IMR-90 (cell line): ENCODE measurements at regions not wholly inside any gene's neighbourhood (a gene's known extent, or its start where the extent isn't known, plus 50 kb on each side); places are given as distances from the start of the nearest gene placed in this dataset.

Source experiments
- ATAC-seq: fragments of 200-7000 bp; cut with Tn5 transposase; 2 replicates; pipeline ENCODE4 v1.9.1; 2020; ENCODE audit warnings: low read depth, mild to moderate bottlenecking, moderate library complexity
- BruUV-seq: library from RNA; stranded (reverse); fragments of 400-500 nt; replicated peaks from 2 replicates; lab custom pipeline; 2021; lab: Mats Ljungman, UMichigan
- CTCF ChIA-PET: fragments of 300-600 bp; formaldehyde crosslinking; extraction: SDS; loops from one replicate; lab custom pipeline; 2021; ENCODE audit warnings: antibody characterized with exemption; lab: Yijun Ruan, JAX
- POLR2A ChIA-PET: fragments of 300-600 bp; sonication (Branson Sonifier 250); formaldehyde crosslinking; loops from one replicate; lab custom pipeline; 2022; ENCODE audit warnings: antibody characterized with exemption; ENCODE audit not compliant: unreplicated experiment; lab: Charles Lee
- DNase-seq: peaks from one replicate; pipeline ENCODE4 v3.0.0; 2013
- H2AFZ ChIP-seq: replicated peaks from 2 replicates; pipeline ENCODE3; 2013; ENCODE audit warnings: low read length, mild to moderate bottlenecking; ENCODE audit not compliant: poor library complexity
- H2AK5ac ChIP-seq: 2 replicates; pipeline ENCODE4 v1.6.1; 2013; ENCODE audit warnings: low read depth, low read length, inconsistent platforms
- H2AK9ac ChIP-seq: replicated peaks from 2 replicates; pipeline ENCODE3; 2013; ENCODE audit warnings: mild to moderate bottlenecking, low read depth, low read length, moderate library complexity; ENCODE audit not compliant: poor library complexity
- H2BK120ac ChIP-seq: 2 replicates; pipeline ENCODE4 v1.6.1; 2013; ENCODE audit warnings: low read depth, low read length, inconsistent platforms
- H2BK15ac ChIP-seq: 3 replicates; pipeline ENCODE4 v1.6.1; 2013; ENCODE audit warnings: low read depth, low read length, inconsistent platforms
- H2BK20ac ChIP-seq: 2 replicates; pipeline ENCODE4 v1.6.1; 2013; ENCODE audit warnings: low read depth, mild to moderate bottlenecking, inconsistent platforms, low read length, moderate library complexity
- H2BK5ac ChIP-seq: 2 replicates; pipeline ENCODE4 v1.6.1; 2013; ENCODE audit warnings: mild to moderate bottlenecking, low read depth, low read length, inconsistent platforms; ENCODE audit not compliant: poor library complexity, severe bottlenecking
- H3K14ac ChIP-seq: replicated peaks from 2 replicates; pipeline ENCODE4 v1.6.1; 2013; ENCODE audit warnings: low read depth, low read length, inconsistent platforms
- H3K18ac ChIP-seq: 2 replicates; pipeline ENCODE4 v1.6.1; 2013; ENCODE audit warnings: low read depth, low read length, control low read depth
- H3K23ac ChIP-seq: 2 replicates; pipeline ENCODE4 v1.6.1; 2013; ENCODE audit warnings: low read depth, low read length, inconsistent platforms
- H3K27ac ChIP-seq: 2 replicates; pipeline ENCODE4 v1.5.1; 2013; ENCODE audit warnings: mild to moderate bottlenecking, control low read depth, low read length; ENCODE audit not compliant: insufficient read depth
- H3K27me3 ChIP-seq: 2 replicates; pipeline ENCODE4 v1.6.1; 2013; ENCODE audit warnings: low read length; ENCODE audit not compliant: control insufficient read depth, insufficient read depth
- H3K36me3 ChIP-seq: 2 replicates; pipeline ENCODE4 v1.6.1; 2013; ENCODE audit warnings: low read length, mixed read lengths; ENCODE audit not compliant: control insufficient read depth, insufficient read depth
- H3K4ac ChIP-seq: 2 replicates; pipeline ENCODE4 v1.6.1; 2013; ENCODE audit warnings: low read depth, low read length, inconsistent platforms
- H3K4me1 ChIP-seq: 2 replicates; pipeline ENCODE4 v1.6.1; 2013; ENCODE audit warnings: low read length, mixed read lengths; ENCODE audit not compliant: control insufficient read depth, insufficient read depth
- H3K4me2 ChIP-seq: 2 replicates; pipeline ENCODE4 v1.6.1; 2013; ENCODE audit warnings: low read depth, mild to moderate bottlenecking, control low read depth, low read length, moderate library complexity
- H3K4me3 ChIP-seq: 2 replicates; pipeline ENCODE4 v1.5.1; 2013; ENCODE audit warnings: low read depth, mild to moderate bottlenecking, control low read depth, low read length, moderate library complexity; ENCODE audit not compliant: insufficient read depth
- H3K56ac ChIP-seq: 2 replicates; pipeline ENCODE4 v1.6.1; 2013; ENCODE audit warnings: low read length, inconsistent platforms; ENCODE audit not compliant: insufficient read depth; ENCODE audit errors: extremely low read depth
- H3K79me1 ChIP-seq, 2 experiments: 2 replicates each; pipeline ENCODE4 v1.6.1; 2013; ENCODE audit warnings: low read length in 2 of 2, inconsistent platforms in 1 of 2, low read depth in 1 of 2
- H3K9ac ChIP-seq: 2 replicates; pipeline ENCODE4 v1.6.1; 2013; ENCODE audit warnings: low read depth, low read length, control low read depth
- H3K9me1 ChIP-seq: 2 replicates; pipeline ENCODE4 v1.6.1; 2013; ENCODE audit warnings: low read length, inconsistent platforms; ENCODE audit not compliant: insufficient read depth
- H3K9me3 ChIP-seq: 2 replicates; pipeline ENCODE4 v1.6.1; 2013; ENCODE audit warnings: low read length; ENCODE audit not compliant: control insufficient read depth, insufficient read depth
- H4K20me1 ChIP-seq: 2 replicates; pipeline ENCODE4 v1.6.1; 2013; ENCODE audit warnings: low read length, inconsistent platforms; ENCODE audit not compliant: insufficient read depth
- H4K5ac ChIP-seq: 2 replicates; pipeline ENCODE4 v1.6.1; 2013; ENCODE audit warnings: mild to moderate bottlenecking, low read depth, low read length, control low read depth
- H4K8ac ChIP-seq, 2 experiments: 2 replicates each; pipeline ENCODE4 v1.6.1; 2013; ENCODE audit warnings: low read depth in 2 of 2, low read length in 2 of 2, control low read depth in 1 of 2, inconsistent platforms in 1 of 2
- H4K91ac ChIP-seq: 2 replicates; pipeline ENCODE4 v1.6.1; 2013; ENCODE audit warnings: low read depth, low read length, inconsistent platforms; ENCODE audit not compliant: insufficient read depth
- ELK1 ChIP-seq: fragments of 150-350 bp; IDR thresholded peaks from 2 replicates; pipeline ENCODE4 v1.6.1; 2016; ENCODE audit warnings: low read depth, mild to moderate bottlenecking, low read length, moderate library complexity, borderline replicate concordance
- FOS ChIP-seq: fragments of 150-350 bp; IDR thresholded peaks from 2 replicates; pipeline ENCODE4 v1.6.1; 2016; ENCODE audit warnings: low read depth, low read length
- MAFK ChIP-seq: IDR thresholded peaks from 2 replicates; pipeline ENCODE4 v1.6.1; 2012; ENCODE audit warnings: low read depth, low read length, improper control_type of control experiment
- MAZ ChIP-seq: IDR thresholded peaks from 2 replicates; pipeline ENCODE4 v1.6.1; 2012; ENCODE audit warnings: low read depth, mild to moderate bottlenecking, low read length, improper control_type of control experiment, moderate library complexity, borderline replicate concordance
- NFE2L2 ChIP-seq: fragments of 150-350 bp; IDR thresholded peaks from 2 replicates; pipeline ENCODE4 v1.6.1; 2016; ENCODE audit warnings: low read depth, mild to moderate bottlenecking, low read length
- POLR2A ChIP-seq: IDR thresholded peaks from 2 replicates; pipeline ENCODE4 v1.6.1; 2012; ENCODE audit warnings: mild to moderate bottlenecking, low read depth, low read length
- RAD21 ChIP-seq: IDR thresholded peaks from 2 replicates; pipeline ENCODE4 v1.6.1; 2012; ENCODE audit warnings: low read length, improper control_type of control experiment
- RCOR1 ChIP-seq: IDR thresholded peaks from 2 replicates; pipeline ENCODE4 v1.6.1; 2012; ENCODE audit warnings: mild to moderate bottlenecking, low read length, improper control_type of control experiment; ENCODE audit not compliant: insufficient replicate concordance
- RFX5 ChIP-seq: IDR thresholded peaks from 2 replicates; pipeline ENCODE4 v1.8.0; 2012; ENCODE audit warnings: low read depth, mild to moderate bottlenecking, low read length, moderate library complexity
- SMC3 ChIP-seq: fragments of 150-350 bp; IDR thresholded peaks from 2 replicates; pipeline ENCODE4 v1.6.1; 2016; ENCODE audit warnings: low read depth, mild to moderate bottlenecking, antibody characterized with exemption, low read length, moderate library complexity
- WGBS, 2 experiments: methylation state at CpG; one replicate each; pipeline versions ENCODE4 v1.1.5 to v1.1.7; 2013; ENCODE audit warnings: missing lambda C conversion rate in 2 of 2; ENCODE audit not compliant: insufficient read length in 1 of 2; ENCODE audit errors: extremely low coverage in 2 of 2; 5-methylcytosine and 5-hydroxymethylcytosine counted together
- dilution Hi-C: fragments of 300-500 bp; cut with HindIII; formaldehyde crosslinking; loops from one replicate; pipeline ENCODE4 v1.14.3; 2018; ENCODE audit warnings: low sequenced_read_pairs; ENCODE audit not compliant: unreplicated experiment
- in situ Hi-C: fragments of 300-500 bp; cut with MboI; formaldehyde crosslinking; loops from 3 replicates; pipeline ENCODE4 v1.14.3; 2019; ENCODE audit warnings: low sequenced_read_pairs, inconsistent platforms, mixed read lengths
- intact Hi-C: fragments of 100-400 bp; cut with micrococcal nuclease; formaldehyde crosslinking; loops from 2 replicates; pipeline ENCODE4 v1.10.0; 2022

DNA sequence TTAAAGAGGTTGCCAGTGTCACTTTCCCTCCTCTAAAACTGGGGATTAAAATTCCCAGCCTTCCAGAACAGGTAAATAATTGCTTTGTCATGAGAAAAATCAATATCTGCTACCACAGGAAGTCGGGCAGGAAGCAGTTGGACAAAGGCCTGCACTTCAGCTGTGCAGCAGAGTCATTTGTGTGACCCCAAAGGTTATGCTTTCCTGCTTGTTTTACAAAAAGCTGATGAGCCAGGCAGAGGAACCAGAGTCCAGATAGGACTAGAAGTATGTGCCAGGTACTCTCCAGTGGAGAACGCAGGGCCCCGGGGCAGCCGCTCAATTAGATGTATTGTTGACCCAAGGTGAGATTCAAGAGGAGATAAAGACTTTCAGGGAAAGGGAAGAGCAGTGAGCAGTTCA lies 117.1 kb upstream of the FRMD6 start:
- Histone ChIP-seq H3K27me3 (no peaks in the 10 kb centered on the region), H3K4me3 (no peak overlapping the region), H2BK120ac (peak overlapping the region; percentile 13), H3K56ac (no peak overlapping the region), H3K4ac (peak overlapping the region; percentile 3; the same call in 1 of the 2 replicates), H2AFZ (no peak overlapping the region), H3K14ac (no peak overlapping the region), H4K20me1 (no peaks in the 10 kb centered on the region), H2AK9ac (no peak overlapping the region), H4K91ac (0 out of 2 replicates have a peak overlapping the region, but pooled peaks have one; percentile 1), H3K79me1 (no peaks in the 10 kb centered on the region), H3K4me1 (peaks cover 15% of the 10 kb centered on the region), H3K36me3 (no peaks in the 10 kb centered on the region), H3K4me2 (no peak overlapping the region), H3K23ac (0 out of 2 replicates have a peak overlapping the region, but pooled peaks have one; percentile 0), H2AK5ac (peak overlapping the region; percentile 47; the same call in 1 of the 2 replicates), H3K27ac (no peak overlapping the region), H2BK5ac (peak overlapping the region; percentile 42), H2BK15ac (no peak overlapping the region), H4K8ac (peak overlapping the region in 1 of 2 experiments; percentile 66; a peak in 2 of 4 replicates), H2BK20ac (peak overlapping the region; percentile 45; the same call in 1 of the 2 replicates), H4K5ac (peak overlapping the region; percentile 24), H3K18ac (peak overlapping the region; percentile 20; the same call in 1 of the 2 replicates), H3K9me3 (no peaks in the 10 kb centered on the region), H3K9ac (no peak overlapping the region), H3K9me1 (peaks cover 9% of the 10 kb centered on the region)
- WGBS, 2 experiments, result no CpG with 5 or more reads among the region's 4 CpGs
- intact Hi-C loops (loop anchor here (5.0 kb wide), 1 partner anchor 137 kb away; no protein-coding TSS in a partner anchor), in situ Hi-C loops (no loop called here), dilution Hi-C loops (no loop called here)
- BruUV-seq, result no TSS peak
- ATAC-seq (no peak), DNase-seq (peak; percentile 67)
- POLR2A ChIA-PET, result interaction anchor here (0.6 kb wide), 1 partner anchor 13 kb away, joined by 3 read pairs; no protein-coding TSS in a partner anchor
- TF ChIP-seq RAD21 (no peak), RFX5 (no peak), ELK1 (no peak), POLR2A (no peak), FOS (no peak), MAFK (peak; percentile 23; the same call in 1 of the 2 replicates), MAZ (no peak), NFE2L2 (0 out of 2 replicates have a peak, but pooled peaks have one; percentile 4), RCOR1 (no peak), SMC3 (no peak)
- CTCF ChIA-PET, result no interaction called here
